CD4-positive, alpha-beta T cell treated with Interleukin-15 for 1 hour (primary cell): ENCODE measurements at regions not wholly inside any gene's neighbourhood (a gene's known extent, or its start where the extent isn't known, plus 50 kb on each side); places are given as distances from the start of the nearest gene placed in this dataset.

Source experiments
- DNase-seq: peaks from one replicate; pipeline ENCODE4 v3.0.0-alpha.2; 2020

- DNase-seq: no peak
Observed at GRCh38 chr6:53413326-53413725, 64.6 kb upstream of the ELOVL5 start.

GRCh38 chr6:53412751-53413150, 64.0 kb upstream of the ELOVL5 start:
- DNase-seq: no peak

GRCh38 chr6:53412021-53412715, 63.4 kb upstream of the ELOVL5 start:
- DNase-seq: no peak

- no peak for DNase-seq
Observed at GRCh38 chr6:53411451-53411850, 62.7 kb upstream of the ELOVL5 start.

GRCh38 chr6:53410508-53411258, 61.9 kb upstream of the ELOVL5 start:
- DNase-seq: peak; percentile 60

GRCh38 chr6:53408826-53409225, 60.1 kb upstream of the ELOVL5 start:
- no peak for DNase-seq

GRCh38 chr6:53399027-53399344, 50.2 kb upstream of the ELOVL5 start:
- DNase-seq: no peak

- DNase-seq: no peak
Observed at GRCh38 chr6:53398247-53399026, 49.7 kb upstream of the ELOVL5 start.
